Colonic mucosa (tissue), 4 donors: ENCODE measurements at regions not wholly inside any gene's neighbourhood (a gene's known extent, or its start where the extent isn't known, plus 50 kb on each side); places are given as distances from the start of the nearest gene placed in this dataset.

ENCODE experiments used
- DNase-seq: peaks from one replicate; pipeline ENCODE4 v3.0.0-alpha.2; 2020
- H3K27ac ChIP-seq: fragments of 200-600 bp; one replicate; pipeline ENCODE4 v1.8.0; 2021
- H3K27me3 ChIP-seq: fragments of 200-600 bp; one replicate; pipeline ENCODE4 v1.8.0; 2021
- H3K36me3 ChIP-seq: fragments of 200-600 bp; one replicate; pipeline ENCODE4 v1.8.0; 2021
- H3K4me1 ChIP-seq: fragments of 200-600 bp; one replicate; pipeline ENCODE4 v1.8.0; 2021; ENCODE audit warnings: mild to moderate bottlenecking
- H3K4me3 ChIP-seq: fragments of 200-600 bp; one replicate; pipeline ENCODE4 v1.8.0; 2021
- H3K9ac ChIP-seq, 2 donors: one replicate each; pipeline ENCODE4 v1.7.0; 2013; ENCODE audit warnings: control low read depth in 2 of 2, low read depth in 2 of 2, low read length in 2 of 2
- H3K9me3 ChIP-seq: fragments of 200-600 bp; one replicate; pipeline ENCODE4 v1.8.0; 2021
- intact Hi-C: fragments of 100-400 bp; cut with DNase I; formaldehyde crosslinking; loops from one replicate; pipeline ENCODE4 v1.14.1; 2022
- TF ChIP-seq, protein P1 (sequence below): fragments of 200-600 bp; IDR thresholded peaks from one replicate; pipeline ENCODE4 v1.8.0; 2022; ENCODE audit warnings: antibody characterized with exemption, mild to moderate bottlenecking
- donor health status: healthy.
- donor health status: DM: no; HTN: no; CAD: no.
- donor health status: DM: no; HTN: no; CAD: no.

GRCh38 chr20:50295762-50296449 is 105.3 kb downstream of the CEBPB start:
- no peak overlapping the region for H3K9ac ChIP-seq
- peaks cover 5% of the 10 kb centered on the region for H3K4me1 ChIP-seq
- no peaks in the 10 kb centered on the region for H3K36me3 ChIP-seq
- no peaks in the 10 kb centered on the region for H3K27me3 ChIP-seq
- TF ChIP-seq, protein P1, sequence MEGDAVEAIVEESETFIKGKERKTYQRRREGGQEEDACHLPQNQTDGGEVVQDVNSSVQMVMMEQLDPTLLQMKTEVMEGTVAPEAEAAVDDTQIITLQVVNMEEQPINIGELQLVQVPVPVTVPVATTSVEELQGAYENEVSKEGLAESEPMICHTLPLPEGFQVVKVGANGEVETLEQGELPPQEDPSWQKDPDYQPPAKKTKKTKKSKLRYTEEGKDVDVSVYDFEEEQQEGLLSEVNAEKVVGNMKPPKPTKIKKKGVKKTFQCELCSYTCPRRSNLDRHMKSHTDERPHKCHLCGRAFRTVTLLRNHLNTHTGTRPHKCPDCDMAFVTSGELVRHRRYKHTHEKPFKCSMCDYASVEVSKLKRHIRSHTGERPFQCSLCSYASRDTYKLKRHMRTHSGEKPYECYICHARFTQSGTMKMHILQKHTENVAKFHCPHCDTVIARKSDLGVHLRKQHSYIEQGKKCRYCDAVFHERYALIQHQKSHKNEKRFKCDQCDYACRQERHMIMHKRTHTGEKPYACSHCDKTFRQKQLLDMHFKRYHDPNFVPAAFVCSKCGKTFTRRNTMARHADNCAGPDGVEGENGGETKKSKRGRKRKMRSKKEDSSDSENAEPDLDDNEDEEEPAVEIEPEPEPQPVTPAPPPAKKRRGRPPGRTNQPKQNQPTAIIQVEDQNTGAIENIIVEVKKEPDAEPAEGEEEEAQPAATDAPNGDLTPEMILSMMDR: no peak
- H3K9me3 ChIP-seq: no peaks in the 10 kb centered on the region
- no peak for DNase-seq
- intact Hi-C loops: no loop called here
- no peak overlapping the region for H3K4me3 ChIP-seq
- H3K27ac ChIP-seq: no peak overlapping the region

GRCh38 chr20:50296450-50297375 is 106.1 kb downstream of the CEBPB start:
- no peak for DNase-seq
- intact Hi-C loops: no loop called here
- Histone ChIP-seq H3K9ac (no peak overlapping the region), H3K27ac (peak overlapping the region; percentile 40), H3K36me3 (no peaks in the 10 kb centered on the region), H3K27me3 (no peaks in the 10 kb centered on the region), H3K9me3 (no peaks in the 10 kb centered on the region), H3K4me3 (no peak overlapping the region), H3K4me1 (peaks cover 5% of the 10 kb centered on the region)
- TF ChIP-seq, protein P1: no peak

DNA sequence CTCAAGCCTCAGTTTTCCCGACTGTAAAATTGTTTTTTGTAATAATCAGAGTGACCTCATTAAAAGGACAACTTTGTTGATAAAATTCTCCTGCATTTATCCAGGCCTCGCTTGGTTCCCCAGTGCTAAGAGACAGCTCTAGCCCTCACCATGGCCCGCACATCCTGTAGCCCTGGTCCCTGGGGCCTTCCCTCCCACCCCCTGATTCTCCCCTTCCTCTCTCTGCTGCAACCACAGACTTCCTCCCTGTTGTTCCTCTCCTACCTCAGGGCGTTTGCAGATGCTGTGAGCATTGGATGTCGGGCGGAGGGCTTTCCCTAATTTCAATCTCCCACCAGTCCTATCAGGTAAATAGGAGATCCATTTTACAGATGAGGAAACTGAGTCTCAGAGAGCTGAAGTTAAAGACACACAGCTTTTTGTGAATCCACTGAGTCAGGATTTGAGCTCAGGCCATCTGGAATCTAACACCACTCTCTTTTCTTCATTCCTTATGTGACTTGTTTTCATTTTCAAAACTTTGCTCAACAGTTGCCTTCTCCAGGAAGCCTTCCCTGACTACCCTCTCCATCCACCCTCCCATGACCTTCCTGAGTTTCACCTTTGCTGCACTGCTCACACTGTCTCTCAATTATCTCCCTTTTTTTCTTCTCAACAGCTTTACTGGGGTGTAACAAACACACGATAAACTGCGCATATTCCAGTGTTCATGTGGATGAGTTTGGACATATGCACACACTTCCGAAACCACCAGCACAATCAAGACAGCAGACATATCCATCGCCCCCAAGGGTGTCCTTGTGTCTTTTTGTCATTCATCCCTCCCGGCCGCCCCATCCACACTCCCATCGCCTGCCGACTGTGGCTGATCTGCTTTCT is 107.1 kb downstream of the CEBPB start:
- no peaks in the 10 kb centered on the region for H3K9me3 ChIP-seq
- TF ChIP-seq, protein P1: no peak
- H3K9ac ChIP-seq: no peak overlapping the region
- no peaks in the 10 kb centered on the region for H3K27me3 ChIP-seq
- intact Hi-C loops: no loop called here
- H3K4me3 ChIP-seq: no peak overlapping the region
- H3K27ac ChIP-seq: peak overlapping the region; percentile 40
- peaks cover 5% of the 10 kb centered on the region for H3K4me1 ChIP-seq
- H3K36me3 ChIP-seq: no peaks in the 10 kb centered on the region
- DNase-seq: no peak

GRCh38 chr20:50298554-50299324 is 108.1 kb downstream of the CEBPB start:
- Histone ChIP-seq H3K9me3 (no peaks in the 10 kb centered on the region), H3K9ac (no peak overlapping the region), H3K27me3 (no peaks in the 10 kb centered on the region), H3K4me1 (no peaks in the 10 kb centered on the region), H3K36me3 (no peaks in the 10 kb centered on the region), H3K27ac (no peak overlapping the region), H3K4me3 (no peak overlapping the region)
- intact Hi-C loops: no loop called here
- DNase-seq: no peak
- TF ChIP-seq, protein P1: no peak

DNA sequence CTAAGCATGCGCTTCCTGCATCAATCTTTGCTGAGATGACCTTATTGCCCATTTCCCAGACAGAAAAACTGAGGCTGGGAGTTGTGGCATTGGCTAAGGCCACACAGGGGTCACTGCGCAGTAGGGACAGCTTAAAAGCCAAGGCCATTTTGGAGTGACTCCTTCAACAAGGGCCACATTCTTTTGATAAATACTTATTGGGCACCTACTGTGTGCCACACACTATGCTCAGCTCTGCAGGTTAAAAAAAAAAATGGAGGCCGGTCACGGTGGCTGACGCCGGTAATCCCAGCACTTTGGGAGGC is 108.6 kb downstream of the CEBPB start:
- no peak for DNase-seq
- Histone ChIP-seq H3K27ac (no peak overlapping the region), H3K27me3 (no peaks in the 10 kb centered on the region), H3K4me3 (no peak overlapping the region), H3K9me3 (no peaks in the 10 kb centered on the region), H3K9ac (no peak overlapping the region), H3K36me3 (no peaks in the 10 kb centered on the region), H3K4me1 (peaks cover 5% of the 10 kb centered on the region)
- TF ChIP-seq, protein P1: no peak
- intact Hi-C loops: no loop called here
